Activated CD8-positive, alpha-beta memory T cell treated with anti-CD3 and anti-CD28 coated beads, Interleukin-2, amount 50 U/mL, for 24 hours (primary cell): ENCODE measurements at regions not wholly inside any gene's neighbourhood (a gene's known extent, or its start where the extent isn't known, plus 50 kb on each side); places are given as distances from the start of the nearest gene placed in this dataset.
"Not testable (repeated sequence)": the region's sequence is repeated elsewhere in the genome, so short reads cannot be mapped to it uniquely, and the experiment has no call there.

ENCODE experiments used
- DNase-seq: peaks from one replicate; pipeline ENCODE4 v3.0.0-alpha.2; 2020; ENCODE audit errors: extremely low read depth

DNA sequence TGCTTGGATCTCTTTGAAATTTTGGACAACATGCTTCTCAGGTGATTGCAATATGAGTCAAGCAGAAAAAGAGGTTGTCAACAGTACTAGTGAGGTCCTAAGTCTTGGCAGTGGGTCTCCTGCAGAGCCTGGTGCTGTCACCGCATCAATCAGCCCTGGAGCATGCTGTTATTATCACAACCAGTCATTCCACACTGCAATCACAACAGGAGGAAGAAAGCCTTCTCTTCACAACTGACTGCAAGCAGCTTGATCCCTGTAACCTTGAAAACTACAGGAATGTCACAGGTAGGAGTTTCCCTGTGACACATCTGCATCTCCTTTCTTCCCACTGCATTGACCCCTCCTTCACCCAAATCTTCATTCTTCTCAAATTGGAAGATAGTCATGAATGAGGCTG lies 451.1 kb upstream of the ATP11B start:
- no peak for DNase-seq

DNA sequence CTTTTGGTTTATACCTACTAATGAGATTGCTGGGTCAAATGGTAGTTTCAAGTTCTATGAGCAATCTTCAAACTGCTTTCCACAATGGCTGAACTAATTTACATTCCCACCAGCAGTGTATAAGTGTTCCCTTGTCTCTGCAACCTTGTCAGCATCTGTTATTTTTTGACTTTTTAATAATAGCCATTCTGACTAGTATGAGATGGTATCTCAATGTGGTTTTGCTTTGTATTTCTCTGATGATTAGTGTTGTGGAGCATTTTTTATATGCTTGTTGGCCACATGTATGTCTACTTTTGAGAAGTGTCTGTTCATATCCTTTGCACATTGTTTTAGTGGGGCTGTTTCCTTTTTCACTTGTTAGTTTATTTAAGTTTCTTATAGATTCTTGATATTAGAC lies 449.3 kb upstream of the ATP11B start:
- not testable (repeated sequence) for DNase-seq

DNA sequence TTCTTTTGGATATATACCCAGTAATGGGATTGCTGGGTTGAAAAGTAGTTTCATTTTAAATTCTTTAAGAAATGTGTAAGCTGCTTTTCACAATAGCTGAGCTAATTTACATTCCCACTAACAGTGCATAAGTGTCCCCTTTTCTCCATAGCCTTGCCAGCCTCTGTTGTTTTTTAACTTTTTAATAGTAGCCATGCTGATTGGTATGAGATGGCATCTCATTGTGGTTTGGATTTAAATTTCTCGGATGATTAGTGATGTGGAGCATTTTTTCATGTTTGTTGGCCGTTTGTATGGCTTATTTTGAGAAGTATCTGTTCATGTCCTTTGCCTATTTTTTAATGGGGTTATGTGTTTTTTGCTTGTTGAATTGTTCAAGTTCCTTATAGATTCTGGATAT lies 444.3 kb upstream of the ATP11B start:
- no peak for DNase-seq

DNA sequence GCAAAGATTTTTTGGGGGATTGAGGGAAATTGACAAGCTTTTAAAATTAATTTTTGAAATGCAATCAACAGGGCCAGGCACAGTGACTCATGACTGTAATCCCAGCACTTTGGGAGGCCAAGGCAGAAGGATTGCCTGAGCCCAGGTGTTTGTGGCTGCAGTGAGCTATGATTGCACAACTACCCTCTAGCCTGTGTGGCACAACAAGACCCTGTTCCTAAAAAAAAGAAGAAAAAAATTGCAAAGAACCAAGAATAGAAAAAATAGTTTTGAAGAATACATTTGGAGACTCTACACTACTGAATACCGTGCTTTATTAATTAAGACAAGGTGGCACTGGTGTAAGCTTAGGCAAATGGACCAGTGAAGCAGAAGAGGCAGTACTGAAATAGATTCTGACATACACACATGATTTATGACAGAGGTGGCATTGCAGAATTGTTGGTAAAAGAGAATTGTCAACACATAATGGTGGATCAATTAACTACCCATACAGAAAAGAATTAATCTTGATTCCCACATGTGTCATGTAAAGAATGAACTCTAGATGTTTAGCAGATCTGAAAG lies 443.3 kb upstream of the ATP11B start:
- no peak for DNase-seq

DNA sequence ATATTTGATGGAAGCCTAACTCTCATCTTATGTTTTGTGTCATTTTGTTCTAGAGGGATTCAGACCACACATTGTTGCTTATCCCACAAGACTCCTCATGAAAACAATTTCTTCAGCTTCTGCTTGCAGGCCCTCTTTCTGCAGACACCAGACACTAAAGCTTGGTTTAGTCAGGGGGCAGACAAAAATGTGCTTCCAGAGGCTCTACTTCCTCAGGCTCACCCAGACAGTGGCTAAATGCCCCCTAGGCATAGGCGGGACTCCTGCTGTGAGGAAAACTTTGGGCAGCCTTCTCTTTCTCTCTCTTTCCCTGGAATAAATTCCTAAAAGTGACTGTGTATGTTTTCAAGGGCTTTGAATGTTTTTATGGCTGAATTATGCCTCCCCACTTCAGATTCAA lies 435.4 kb upstream of the ATP11B start:
- no peak for DNase-seq

DNA sequence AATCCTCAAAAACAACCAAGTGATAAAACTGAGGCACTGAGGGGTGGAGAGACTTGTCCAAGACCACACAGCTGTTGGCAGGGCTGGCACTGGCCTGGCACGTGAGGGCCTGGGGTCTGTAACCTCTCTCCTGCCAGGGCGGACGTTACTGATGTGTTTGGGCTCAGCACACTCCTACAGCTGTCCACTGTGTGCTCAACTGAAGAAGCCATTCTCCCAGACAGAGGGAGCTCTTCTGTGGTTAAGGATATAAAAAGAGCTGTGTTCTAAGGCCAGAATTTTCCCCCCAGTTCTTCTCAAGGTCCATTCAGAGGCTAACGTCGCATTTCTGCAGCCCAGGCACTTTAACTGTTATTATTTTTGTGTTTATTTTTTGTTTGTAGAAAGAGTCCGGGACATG lies 429.0 kb upstream of the ATP11B start:
- no peak for DNase-seq

DNA sequence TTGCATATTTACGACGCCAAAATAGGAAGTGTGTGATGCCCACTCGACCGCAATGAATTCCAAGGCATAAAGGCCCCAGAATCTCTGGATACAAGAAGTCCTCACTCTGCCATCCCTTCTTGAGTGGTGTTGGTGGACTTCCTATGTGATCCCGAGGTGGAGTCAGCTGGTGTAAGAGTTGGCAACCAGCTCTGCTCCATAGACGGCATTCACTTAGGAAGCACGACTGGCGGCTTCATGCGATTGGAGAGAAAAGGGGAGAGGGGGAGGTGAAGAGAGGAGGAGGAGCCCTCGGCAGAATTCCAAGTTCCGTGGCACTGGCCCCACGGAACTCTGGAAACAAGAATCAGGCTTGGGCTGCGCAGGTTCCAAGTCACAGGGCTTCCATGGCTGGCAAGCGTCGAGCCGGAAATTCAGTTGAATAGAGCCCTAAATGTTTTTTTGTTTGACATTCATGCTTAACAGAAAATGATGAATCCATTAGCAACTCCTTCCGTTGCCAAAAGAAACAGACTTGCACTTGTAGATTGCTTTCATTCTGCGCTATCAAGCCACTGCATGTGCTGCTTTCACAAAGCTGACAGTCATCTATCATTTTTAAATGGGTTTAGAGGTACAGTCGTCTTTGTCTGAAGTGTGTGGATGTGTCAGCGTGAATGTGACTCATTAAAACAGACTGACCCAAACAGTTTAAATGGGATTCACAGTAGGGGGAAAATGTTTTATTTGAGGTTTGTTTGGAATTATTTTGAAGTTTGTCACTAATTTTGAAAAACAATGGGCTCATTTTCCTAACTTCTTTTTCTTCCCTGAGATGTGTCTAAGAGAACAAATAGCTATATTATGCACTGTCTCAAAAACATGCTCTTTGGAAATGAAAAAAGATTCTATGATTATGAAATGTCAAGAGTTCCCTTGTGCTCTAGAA lies 428.3 kb upstream of the ATP11B start:
- no peak for DNase-seq

DNA sequence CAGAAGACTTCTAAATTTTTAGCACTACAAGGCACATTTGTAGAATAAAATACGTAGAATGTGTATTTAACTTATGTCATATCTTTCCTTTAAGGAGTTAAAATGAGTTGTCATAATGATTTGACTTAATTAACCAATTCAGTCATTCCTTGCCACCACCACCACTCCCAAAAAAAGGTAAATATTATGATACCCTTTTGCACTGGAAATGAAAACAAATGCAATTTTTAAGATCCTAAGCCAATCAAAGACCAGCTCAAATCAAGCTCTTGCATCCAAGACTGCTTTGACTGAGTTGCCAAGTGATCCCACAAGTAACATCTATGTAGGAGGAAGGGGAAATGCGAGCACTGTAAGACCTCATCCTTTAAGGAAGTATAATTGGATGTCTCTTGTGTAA lies 426.6 kb upstream of the ATP11B start:
- no peak for DNase-seq

DNA sequence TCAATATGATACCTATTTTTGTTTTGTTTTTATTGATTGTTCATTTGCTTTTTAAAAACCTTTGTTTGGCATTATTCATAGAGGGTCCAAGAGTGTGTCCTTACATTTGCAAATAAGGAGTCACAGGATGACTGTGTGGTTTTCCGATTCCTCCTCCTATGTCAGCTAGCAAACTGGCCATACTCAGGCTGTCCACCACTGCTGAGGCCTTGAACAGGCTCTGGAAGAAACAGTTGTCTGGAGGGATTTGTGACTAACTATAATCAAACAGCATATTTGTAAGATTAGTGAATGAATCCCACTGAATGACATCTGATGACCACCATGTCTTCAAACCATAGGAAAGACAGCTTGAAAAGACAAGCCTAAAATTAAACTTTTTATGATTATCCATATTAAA lies 423.4 kb upstream of the ATP11B start:
- no peak for DNase-seq

DNA sequence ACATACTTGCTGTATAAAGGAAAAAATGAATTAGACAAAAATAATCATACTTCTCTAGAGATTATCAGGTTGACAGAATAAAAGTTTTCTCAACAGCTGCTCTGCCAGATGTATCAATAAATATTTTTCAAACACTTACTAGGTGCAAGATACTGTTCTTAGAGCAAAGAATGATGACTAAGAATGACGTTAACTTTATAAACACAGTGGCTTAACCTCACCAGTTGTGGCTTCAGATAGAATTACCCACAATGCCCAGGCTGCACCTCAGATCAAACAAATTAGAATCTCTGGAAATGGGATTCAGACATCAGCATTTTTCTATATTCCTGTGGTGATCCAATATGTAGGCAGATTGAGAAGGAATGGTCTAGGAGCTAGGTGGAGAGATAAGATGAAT lies 422.4 kb upstream of the ATP11B start:
- no peak for DNase-seq

DNA sequence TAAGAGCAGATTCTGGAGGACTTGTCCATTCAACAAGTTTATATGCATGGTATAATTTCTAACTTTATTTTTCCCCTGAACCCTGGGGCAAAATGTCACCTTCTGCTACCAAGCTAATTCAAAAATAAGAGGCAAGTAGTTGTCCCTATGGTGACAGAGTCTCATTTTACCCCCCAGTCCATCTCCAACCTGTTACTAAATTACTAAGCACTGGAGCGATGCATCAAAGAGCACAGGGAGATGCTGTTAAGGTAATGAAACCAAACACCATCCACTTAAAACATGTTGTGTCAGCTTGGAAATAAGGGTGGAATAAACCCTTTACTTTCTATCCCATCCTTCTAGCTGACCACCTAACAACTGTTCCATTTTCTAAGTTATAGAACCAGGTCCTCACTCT lies 417.4 kb upstream of the ATP11B start:
- DNase-seq: no peak

DNA sequence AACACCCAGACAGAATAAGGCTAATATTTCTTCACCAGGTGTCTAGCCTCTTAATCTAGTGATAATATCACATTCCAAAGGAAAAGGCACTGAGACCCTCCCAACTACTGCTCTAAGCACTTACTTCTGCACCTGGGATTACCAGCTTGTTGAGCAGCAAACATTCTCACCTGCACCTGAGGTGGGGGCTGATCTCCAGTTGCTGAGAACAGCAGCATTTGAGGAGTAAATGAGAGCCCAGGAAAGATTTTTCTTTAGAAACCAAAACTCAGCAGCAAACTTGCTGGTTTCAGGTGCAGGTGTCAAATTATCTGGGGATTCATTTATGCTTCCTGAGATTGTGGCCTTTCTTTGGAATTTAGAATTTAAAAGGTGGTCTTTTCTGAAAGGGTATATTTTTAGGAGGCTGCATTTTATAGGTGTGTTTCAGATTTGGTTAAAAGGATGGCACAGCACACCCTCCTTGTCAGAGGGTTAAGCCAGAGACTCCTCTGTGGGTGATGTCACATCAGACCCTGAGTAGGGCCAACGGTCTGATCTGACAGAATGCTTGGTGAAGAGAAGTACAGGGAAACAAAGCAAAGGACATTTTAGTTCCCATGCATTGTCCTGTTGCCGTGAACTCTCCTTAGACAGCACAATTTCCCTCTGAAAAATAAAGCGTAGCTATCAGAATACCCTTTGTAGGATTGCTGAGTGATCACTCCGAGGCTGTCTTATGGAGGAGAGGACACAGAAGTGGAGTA lies 411.0 kb upstream of the ATP11B start:
- DNase-seq: no peak

DNA sequence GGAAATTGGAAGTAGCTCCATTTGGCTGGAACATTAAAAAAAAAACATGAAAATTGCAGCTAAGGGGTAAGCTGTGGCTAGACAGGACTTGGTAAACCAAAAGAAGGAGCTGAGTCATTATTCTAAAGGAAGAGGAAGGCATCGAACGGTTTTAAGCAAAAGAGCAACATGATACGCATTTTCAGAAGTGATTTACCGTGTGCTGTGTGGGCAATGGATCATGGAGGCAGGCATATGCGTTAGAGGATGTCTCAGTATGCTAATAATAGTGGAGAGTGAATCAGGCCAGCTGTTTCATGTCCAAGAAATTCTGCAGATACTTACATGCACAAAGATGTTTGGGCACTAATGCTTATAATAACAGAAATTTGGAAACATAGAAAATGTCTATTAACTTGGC lies 409.1 kb upstream of the ATP11B start:
- no peak for DNase-seq

DNA sequence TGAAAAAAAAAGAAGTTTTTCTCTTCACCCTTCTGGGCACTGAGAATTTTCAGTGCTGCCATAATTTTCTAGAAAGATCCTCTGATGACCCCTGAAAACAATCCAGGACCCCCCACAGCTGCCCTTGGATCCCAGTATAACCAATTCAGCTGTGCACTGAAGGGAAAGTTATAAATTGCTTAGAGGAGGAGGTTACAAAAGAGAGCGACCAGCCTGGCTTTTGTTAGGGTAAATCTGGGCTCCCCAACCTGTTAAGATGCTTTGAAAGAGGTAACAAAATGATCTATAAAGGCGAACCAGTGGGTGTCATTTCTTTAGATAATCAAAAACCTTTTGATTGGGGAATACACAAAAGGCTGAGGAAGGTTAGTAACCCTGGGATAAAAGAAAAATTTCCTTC lies 407.9 kb upstream of the ATP11B start:
- DNase-seq: no peak

DNA sequence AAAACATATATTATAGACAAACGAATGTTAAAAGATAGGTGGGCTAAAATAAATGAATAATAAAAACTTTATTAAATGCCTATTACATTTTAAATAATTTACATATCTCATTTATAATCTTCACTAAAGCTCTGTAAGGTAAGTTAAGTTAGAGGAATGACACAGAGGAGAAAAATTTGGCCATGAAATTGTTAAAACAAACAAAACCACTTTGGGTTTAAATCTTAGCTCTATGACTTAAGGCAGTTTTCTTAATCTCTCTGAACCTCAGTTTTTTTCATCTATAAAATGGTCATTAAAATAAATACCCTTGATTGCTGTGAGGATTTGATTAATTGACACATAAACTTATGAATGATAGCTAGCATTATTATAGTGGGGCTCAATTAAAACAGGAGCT lies 404.8 kb upstream of the ATP11B start:
- no peak for DNase-seq

DNA sequence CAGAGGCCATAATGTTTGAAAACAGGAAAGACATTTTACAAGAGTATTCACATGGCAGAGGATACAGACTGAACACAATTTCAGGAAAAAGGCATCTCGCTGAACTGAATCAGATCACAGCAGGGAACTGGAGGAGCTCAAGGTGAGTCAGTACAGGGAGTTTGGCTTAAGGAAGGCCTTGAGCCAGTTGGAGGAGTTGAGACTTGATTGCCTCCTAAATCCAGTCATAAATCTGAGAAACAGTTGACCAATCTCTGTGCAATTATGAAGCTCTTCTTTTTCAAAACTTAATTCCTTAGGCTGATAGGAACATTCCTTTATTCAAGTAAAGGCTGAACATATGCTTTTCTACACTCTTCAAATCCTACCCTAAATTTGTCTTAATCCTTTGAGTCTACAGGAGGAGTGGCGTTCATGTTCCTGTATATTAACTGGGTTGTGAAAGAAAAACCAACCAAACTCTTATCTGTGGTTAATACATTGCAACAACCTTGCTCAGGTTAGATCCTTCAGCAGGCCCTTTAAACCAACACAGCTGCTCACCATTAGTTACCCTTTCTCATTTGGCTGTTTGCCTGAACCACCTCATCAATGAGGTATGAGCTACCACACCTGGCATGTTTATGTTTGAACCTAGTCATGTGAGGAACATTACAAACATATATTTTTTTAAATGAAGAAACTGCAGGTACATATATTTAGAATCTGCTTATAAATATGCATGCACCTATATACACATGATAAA lies 404.1 kb upstream of the ATP11B start:
- no peak for DNase-seq

DNA sequence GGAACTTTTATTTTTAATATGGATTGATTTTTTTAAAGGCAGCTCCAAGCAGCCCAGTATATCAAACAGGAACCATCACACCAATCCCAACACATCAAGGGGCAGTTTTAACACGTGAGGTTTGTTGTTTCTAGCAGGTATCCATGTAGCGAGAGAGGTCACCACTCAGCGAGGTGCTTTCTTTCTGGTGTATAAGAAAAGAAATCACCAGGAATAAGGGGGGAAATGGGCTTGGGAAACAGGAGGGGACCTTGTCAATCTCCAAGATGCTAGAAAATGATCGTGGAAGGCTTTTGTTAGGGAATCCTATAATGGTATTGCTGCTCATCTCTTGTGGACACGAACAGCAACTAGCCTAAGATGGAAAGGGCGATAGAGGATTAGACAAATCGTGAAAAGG lies 402.9 kb upstream of the ATP11B start:
- no peak for DNase-seq

DNA sequence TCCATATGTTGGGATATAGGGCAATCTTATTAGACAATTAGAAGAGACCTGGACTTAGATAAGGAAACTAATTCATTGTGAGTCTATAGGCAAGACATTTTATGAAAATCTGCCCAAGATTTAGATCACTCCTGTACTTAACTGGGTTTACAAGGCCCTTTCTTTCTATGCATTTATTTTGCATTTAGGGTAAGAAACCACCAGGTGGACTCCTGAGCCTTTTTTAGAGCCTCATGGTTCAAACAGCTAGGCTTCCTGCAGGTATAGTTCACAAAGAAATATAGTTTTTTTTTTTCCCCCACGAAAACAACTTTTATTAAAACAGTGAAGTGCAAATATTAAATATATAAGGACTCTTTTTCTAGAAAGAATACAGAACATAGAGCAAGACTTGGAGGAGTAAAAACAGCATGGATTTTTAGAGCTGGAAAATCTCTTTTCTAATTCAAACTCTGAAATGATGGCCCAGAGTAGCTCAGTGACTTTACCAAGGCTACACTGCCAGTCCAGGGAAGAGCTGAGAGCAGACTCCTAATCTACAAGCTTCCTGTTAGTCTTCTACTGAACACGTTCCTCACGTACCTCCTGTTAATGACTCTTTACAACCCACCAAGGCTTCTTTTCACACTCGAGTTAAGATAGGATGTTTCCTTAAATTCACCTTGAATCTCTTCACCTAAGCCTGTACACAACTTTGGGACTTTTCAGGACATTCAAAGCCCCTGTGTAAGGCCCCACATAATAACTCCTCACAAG lies 400.9 kb upstream of the ATP11B start:
- DNase-seq: no peak

DNA sequence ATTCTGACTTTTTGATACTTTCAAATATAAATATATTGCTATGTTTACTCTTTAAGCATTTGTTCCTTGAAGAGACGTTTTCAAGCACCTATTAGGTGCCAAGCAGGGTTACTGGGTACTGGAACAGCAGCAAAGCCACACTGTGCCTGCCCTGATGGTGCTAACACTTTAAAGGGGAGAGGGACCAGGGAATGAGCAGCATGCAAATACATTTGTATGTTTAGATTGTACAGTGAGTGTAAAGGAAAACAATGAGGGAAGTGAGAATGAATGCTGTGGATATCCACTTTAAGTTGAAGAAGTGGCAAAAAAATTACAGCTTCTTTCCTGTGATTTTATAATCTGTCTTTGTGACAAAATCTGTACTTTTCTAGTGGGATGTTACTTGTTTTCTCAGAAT lies 400.2 kb upstream of the ATP11B start:
- no peak for DNase-seq

DNA sequence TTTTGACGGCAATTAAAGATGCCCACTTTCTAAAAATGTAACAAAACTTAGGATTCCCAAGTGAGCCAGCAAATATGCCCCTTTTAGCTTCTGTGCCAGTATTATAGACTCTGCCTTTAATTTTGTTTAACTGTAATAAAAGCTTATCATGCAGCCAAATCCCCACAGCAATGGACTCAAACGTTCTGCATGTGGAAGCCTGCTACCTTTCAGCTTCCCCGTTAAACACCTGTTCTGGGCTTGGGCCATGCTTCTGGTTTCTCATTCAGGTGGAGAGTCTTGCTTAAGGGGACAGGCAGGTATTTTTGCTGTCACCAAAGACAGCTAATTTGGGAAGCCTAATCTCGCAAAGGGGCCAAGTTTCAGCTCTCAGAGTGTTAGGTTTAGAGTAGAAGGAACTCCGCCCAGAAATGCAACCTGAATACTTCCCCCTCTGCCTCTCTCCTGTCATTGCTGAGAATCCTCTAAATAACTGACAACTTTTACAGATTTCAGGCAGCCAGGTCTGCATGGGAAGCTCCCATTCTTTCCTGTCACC lies 399.4 kb upstream of the ATP11B start:
- no peak for DNase-seq

DNA sequence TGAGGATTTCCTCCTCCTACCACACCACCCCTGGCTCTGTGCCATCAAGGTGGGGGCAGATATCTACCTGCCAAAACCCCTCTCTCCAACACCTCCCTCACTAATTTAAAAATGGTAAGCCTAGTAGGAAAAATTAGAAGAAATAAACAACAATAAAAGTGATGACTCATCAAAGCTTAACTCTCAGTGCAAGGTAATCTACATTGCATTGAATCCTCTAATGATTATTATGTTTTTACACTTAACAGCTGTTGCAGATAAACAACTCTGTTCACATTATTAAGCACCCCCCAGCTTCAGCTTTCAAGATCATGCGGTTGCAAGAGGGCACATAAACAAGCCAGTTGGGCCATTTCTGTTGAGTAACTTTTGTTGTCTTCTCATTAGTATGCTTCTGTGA lies 396.1 kb upstream of the ATP11B start:
- no peak for DNase-seq
